ENCODE measurements at regions not wholly inside any gene's neighbourhood (a gene's known extent, or its start where the extent isn't known, plus 50 kb on each side); places are given as distances from the start of the nearest gene placed in this dataset.
A peak's percentile ranks its signal among the peaks of the same experiment; 100 is the strongest.

GRCh38 chr16:63289834-63290460 lies 1253.7 kb upstream of the CDH8 start:
- no peak overlapping the region for H3K27ac ChIP-seq
- H3K9ac ChIP-seq (ENCODE audit: low read depth in 2 of 2, low read length in 2 of 2) = no peak overlapping the region
- intact Hi-C loops (cut with DNase I) = loop anchor here (10.0 kb wide), 1 partner anchor 1065 kb away; no protein-coding TSS in a partner anchor
- H3K27me3 ChIP-seq = no peaks in the 10 kb centered on the region
- H3K9me3 ChIP-seq = no peaks in the 10 kb centered on the region
- peak; percentile 38 for DNase-seq
- peak; percentile 64 for TF ChIP-seq CTCF (IDR thresholded peaks at IDR 0.05)
- H3K4me3 ChIP-seq = no peak overlapping the region
- no peaks in the 10 kb centered on the region for H3K4me1 ChIP-seq
- no peaks in the 10 kb centered on the region for H3K36me3 ChIP-seq

GRCh38 chr16:63287401-63287800 lies 1251.2 kb upstream of the CDH8 start:
- Histone ChIP-seq H3K9ac (ENCODE audit: low read depth in 2 of 2, low read length in 2 of 2) (no peak overlapping the region), H3K4me3 (no peak overlapping the region), H3K27ac (no peak overlapping the region), H3K36me3 (no peaks in the 10 kb centered on the region), H3K4me1 (no peaks in the 10 kb centered on the region), H3K27me3 (no peaks in the 10 kb centered on the region), H3K9me3 (no peaks in the 10 kb centered on the region)
- intact Hi-C loops (cut with DNase I) = no loop called here
- no peak for DNase-seq
- no peak for TF ChIP-seq CTCF (IDR thresholded peaks at IDR 0.05)

- Histone ChIP-seq H3K36me3 (no peaks in the 10 kb centered on the region), H3K27me3 (no peaks in the 10 kb centered on the region), H3K4me3 (no peak overlapping the region), H3K4me1 (no peaks in the 10 kb centered on the region), H3K27ac (no peak overlapping the region), H3K9me3 (no peaks in the 10 kb centered on the region), H3K9ac (ENCODE audit: low read depth in 2 of 2, low read length in 2 of 2) (no peak overlapping the region)
- no peak for TF ChIP-seq CTCF (IDR thresholded peaks at IDR 0.05)
- no peak for DNase-seq
- intact Hi-C loops (cut with DNase I) = no loop called here
Measured at GRCh38 chr16:63283721-63284120, 1247.5 kb upstream of the CDH8 start.

GRCh38 chr16:63244631-63245030 lies 1208.4 kb upstream of the CDH8 start:
- Histone ChIP-seq H3K9me3 (no peaks in the 10 kb centered on the region), H3K27me3 (no peaks in the 10 kb centered on the region), H3K4me3 (no peak overlapping the region), H3K4me1 (no peaks in the 10 kb centered on the region), H3K9ac (ENCODE audit: low read depth in 2 of 2, low read length in 2 of 2) (no peak overlapping the region), H3K27ac (no peak overlapping the region), H3K36me3 (no peaks in the 10 kb centered on the region)
- no peak for TF ChIP-seq CTCF (IDR thresholded peaks at IDR 0.05)
- intact Hi-C loops (cut with DNase I) = no loop called here
- DNase-seq = no peak

- Histone ChIP-seq H3K4me3 (no peak overlapping the region), H3K27ac (no peak overlapping the region), H3K9me3 (no peaks in the 10 kb centered on the region), H3K9ac (ENCODE audit: low read depth in 2 of 2, low read length in 2 of 2) (no peak overlapping the region), H3K27me3 (no peaks in the 10 kb centered on the region), H3K36me3 (no peaks in the 10 kb centered on the region), H3K4me1 (no peaks in the 10 kb centered on the region)
- intact Hi-C loops (cut with DNase I) = no loop called here
- TF ChIP-seq CTCF (IDR thresholded peaks at IDR 0.05) = no peak
- no peak for DNase-seq
Measured at GRCh38 chr16:63241497-63242028, 1205.3 kb upstream of the CDH8 start.

Data from colonic mucosa (tissue), 4 donors.